Hepatic stellate cell (primary cell): ENCODE measurements at regions not wholly inside any gene's neighbourhood (a gene's known extent, or its start where the extent isn't known, plus 50 kb on each side); places are given as distances from the start of the nearest gene placed in this dataset.
A peak's percentile ranks its signal among the peaks of the same experiment; 100 is the strongest.

Experiments
- DNase-seq: peaks from one replicate; pipeline ENCODE4 v3.0.0; 2011; ENCODE audit warnings: low spot score

- DNase-seq: peak; percentile 46
Observed at GRCh38 chr13:80131204-80131603, 209.7 kb downstream of the SPRY2 start.

DNA sequence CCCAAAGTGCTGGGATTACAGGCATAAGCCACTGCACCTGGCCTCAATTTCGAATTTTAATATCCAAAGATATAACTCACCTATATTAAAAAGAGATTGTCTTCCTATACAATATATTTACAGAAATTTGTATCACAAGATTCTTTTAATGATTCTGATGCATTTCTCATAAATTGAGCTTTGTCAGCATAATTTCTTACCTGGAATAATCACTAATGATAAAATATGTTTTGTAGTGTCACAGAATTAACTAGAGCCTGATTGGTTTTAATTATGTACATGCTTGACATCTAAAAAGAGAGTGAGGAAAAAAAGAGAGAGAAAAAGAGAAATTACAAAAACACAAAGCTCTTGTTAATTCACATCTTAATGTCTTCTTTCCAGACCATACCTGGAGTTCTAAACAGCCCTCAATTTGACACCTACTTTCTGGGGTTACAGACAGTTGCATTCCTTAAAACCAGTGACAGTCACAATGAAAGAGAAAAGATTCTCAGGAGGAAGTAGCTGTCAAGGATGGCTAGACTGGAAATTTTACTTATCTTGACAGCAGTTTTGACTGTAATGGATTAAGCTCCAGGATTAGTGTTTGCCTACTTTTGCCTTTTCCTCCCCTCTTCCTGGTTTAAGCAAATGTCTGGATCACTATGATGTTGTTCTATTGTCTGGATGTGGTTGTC is 214.4 kb downstream of the SPRY2 start:
- DNase-seq: no peak

DNA sequence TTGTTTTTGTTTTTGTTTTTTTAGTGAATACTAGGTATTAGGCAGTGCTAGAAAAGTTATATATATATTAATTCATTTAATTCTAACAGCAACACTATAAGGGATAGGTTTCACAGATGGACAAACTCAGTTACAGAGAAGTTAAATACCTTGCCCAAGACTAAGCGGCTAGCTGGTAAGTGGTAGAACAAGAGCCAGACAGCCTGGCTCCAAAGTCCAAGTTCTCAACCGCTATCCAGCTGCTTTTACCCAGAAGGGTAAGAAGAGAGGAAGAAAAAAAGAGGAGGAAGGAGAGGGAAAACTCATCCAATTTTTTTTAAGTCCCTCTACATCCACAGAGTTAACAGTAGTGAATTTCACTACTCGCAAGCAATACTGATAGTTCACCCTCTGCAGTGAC is 217.0 kb downstream of the SPRY2 start:
- no peak for DNase-seq

DNA sequence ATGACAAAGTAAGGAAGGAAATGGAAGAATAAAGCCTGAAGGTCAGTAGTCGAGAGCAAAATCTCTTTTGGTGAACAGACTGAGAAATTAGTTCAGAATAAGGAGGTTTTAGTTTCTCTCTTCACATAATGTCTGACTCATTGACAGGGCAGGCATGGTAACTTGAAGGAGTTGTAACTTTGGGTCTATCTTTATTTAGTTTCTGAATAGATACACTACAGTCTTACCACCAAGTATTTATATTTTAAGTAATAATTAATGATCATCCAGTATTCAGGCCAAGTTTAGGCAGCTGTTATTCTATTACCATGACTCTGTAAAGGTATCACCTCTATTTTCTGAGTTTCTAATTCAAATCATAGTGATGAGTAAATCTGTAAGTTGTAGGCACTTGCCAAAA is 219.9 kb downstream of the SPRY2 start:
- no peak for DNase-seq

DNA sequence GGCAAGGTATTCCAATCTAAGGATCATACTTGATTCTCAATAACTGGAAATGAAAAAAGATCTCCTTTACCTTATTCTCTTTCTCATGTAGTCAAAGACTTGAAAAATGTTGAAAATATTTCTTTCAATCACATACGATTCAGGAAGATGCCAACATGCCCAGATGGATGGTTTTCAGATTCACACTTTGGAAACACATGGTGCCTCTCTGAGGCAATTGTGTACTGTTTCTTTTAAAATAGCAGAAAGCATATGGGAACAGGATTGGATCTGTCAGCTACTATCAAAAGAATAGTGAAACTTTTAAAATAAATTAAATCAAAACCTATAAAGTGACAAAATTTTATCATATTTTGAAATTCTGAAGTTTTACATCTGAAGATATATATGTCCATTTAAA is 222.4 kb downstream of the SPRY2 start:
- no peak for DNase-seq

DNA sequence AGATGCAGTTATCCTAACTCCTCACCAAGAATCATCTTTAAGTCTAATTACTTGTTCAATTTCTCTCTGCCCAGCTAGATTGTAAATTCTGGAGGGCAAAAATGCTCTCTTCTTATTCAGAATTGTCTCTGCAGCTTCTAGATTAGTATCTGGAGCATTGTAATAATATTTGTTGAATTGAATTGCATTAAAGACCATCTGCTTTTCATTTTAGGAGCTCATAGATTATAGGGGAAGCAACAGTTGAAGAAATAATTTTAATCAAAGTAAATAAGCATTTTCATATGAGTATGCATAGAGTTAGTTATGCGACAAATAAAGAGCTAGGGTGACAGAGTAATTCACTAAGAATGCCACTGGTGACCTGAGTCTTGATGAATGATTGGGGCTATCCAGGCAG is 222.8 kb downstream of the SPRY2 start:
- DNase-seq: no peak

- DNase-seq: no peak
Observed at GRCh38 chr13:80117515-80117914, 223.4 kb downstream of the SPRY2 start.

DNA sequence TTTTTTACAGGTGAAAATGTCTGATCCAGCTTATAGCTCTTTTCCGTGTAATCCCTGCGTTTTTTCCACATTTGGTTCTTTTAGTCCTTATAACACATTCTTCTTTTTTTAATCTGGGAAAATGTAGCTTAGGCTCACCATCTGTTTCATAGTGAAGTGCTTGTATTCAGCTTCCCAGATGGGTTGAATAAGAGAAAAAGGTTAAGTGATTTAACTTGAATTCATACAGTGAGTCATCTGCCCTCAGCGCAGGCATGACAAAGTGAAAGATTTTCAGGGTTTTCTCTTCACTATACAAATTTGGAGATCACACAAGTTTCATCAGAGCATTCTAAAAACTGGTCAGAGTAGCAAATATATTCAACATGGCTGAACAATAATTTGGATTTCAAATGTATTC is 224.8 kb downstream of the SPRY2 start:
- no peak for DNase-seq

DNA sequence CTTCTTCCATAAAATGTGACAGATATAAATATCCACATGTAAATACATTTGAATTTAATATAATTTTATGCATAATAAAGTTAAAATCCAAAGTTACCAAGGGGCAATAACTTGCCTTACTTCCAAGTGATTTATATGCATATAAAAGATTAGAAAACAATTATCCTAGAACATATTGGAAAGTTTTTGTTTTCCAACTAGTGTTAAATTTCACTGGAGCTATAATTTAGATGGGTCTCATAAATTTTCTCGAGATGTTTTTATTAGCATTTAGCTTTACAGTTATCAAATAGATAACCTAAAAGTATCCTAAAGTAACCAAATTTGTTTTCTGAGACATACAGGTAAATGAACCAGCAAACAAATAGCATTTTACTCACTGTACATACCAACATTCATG is 225.3 kb downstream of the SPRY2 start:
- no peak for DNase-seq

GRCh38 chr13:80113714-80114454 is 227.0 kb downstream of the SPRY2 start:
- no peak for DNase-seq

DNA sequence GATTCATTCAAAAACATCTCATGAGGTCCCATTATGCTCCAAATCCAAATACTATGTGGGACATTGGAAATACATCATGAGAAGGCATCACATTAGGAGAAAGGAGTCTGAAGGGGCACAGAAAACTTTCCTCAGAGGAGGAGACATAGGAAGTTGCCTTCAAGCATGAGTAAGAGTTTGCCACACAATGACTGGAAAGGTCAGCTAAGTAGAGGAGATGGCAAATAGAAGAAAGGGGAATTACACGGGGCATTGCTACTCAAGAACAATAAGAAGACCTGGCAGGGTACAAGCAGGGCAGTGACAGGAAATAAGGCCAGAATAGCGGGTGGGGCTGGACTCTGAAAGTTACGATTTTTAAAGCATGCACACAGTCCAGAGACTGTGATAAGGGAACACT is 231.6 kb downstream of the SPRY2 start:
- no peak for DNase-seq

DNA sequence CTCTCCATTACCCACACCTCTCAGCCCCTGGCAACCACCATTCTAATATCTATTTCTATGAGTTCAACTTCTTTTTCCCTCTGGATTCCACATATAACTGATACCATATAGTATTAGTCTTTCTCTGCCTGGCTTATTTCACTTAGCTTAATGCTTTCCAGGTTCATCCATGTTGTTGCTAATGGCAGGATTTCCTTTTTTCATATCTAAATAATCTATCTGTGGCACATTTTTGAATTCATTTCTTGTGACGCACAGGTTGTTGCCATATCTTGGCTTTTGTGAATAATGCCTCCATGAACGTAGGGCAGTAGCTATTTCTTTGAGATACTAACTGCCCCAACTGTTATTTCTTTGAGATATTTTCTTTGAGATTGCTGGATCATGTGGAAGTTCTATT is 235.6 kb downstream of the SPRY2 start:
- no peak for DNase-seq

GRCh38 chr13:80101040-80101439 is 239.9 kb downstream of the SPRY2 start:
- no peak for DNase-seq

GRCh38 chr13:80100636-80101035 is 240.3 kb downstream of the SPRY2 start:
- peak; percentile 33 for DNase-seq

GRCh38 chr13:80097561-80097960 is 243.4 kb downstream of the SPRY2 start:
- DNase-seq: no peak

- no peak for DNase-seq
Observed at GRCh38 chr13:80096383-80096782, 244.5 kb downstream of the SPRY2 start.

- no peak for DNase-seq
Observed at GRCh38 chr13:80094526-80094925, 246.4 kb downstream of the SPRY2 start.

DNA sequence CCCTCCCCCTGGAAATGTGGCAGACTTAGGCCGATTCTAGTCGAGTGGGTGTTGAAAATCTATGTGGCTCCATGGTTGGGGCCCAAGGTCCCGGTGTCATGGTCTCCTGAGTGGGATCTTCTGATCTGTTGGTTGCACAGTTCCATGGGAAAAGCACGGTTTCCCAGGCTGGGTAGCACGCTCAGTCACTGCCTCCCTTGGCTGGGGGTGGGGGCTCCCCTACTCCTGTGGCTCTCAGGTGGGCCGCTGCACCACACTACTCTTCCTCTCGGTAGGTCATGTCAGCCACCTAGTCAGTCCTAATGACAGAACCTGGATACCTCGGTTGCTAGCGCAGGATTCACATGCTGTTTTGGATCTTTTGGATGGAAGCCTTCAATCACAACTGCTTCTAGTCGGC is 247.0 kb downstream of the SPRY2 start:
- DNase-seq: no peak

GRCh38 chr13:80086304-80086721 is 254.6 kb downstream of the SPRY2 start:
- no peak for DNase-seq

DNA sequence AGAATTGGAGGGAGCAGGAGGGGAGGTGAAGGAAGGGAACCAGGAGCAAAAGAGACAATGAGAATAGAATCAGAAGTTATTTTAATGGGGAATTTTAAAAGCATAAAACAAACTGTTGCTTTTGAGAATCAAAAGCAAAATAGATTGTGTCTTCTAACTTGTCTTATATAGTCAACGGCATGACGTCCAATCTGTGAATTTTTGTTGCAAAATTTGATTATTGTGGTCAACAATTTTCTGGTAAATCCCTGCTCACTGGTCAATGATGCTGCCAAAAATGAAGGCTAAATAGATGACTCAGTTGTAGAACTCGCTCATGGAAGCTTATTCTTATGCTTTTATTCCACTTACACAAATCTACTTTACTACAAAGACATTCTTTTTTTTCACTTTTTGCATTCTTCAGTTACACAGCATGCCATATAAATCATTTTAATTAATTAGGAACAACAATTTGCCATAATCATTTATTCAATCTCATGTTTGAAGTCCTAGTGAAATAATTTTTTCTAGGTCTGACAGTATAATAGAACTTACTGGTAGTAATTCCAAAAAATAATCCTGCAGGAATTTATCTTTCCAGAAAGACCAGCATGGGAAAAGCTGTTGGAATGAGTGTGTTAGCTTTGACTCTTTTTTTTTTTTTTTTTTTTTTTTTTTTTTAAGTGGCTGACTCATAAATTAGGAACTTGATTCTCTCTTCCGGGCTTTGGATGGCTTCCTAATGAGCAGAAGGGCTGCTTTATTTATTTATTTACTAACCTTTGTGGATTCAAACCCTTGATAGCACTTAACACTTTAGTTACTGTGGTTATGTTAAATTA is 256.9 kb downstream of the SPRY2 start:
- DNase-seq: peak; percentile 49

DNA sequence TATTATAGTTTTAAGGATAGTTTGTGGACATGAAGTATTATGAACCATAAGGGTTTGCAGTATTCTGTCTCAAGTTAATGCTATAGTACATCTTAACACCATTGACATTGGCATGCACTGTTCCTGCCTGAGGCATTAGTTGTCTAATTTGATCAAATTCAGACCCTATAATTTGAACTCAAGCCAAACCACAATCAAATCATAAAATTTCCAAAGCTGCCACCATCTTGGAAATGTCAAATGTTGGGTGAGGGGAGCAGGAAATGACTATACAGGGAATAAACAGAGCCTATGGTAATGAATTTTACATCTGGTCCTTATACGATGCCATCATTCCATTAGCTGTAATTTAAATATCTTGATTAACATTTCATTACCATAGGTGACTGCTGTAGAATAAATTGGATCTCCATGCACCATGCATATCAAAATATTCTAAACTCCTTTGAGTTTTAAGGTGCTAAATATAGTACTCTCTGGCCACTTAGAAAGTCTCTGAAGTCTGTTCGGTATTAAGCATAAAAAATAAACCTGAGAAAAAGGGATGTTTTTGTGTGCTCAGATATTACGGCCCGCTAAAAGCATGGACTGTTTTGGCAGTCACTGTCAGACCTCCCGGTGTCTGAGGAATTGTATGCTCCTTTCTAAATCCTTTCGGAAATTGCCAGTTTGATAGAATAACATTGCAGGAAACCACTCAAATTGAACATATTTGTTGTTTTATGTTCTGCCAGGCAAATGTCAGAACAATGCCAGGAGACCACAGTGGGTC is 257.7 kb downstream of the SPRY2 start:
- DNase-seq: peak; percentile 8

DNA sequence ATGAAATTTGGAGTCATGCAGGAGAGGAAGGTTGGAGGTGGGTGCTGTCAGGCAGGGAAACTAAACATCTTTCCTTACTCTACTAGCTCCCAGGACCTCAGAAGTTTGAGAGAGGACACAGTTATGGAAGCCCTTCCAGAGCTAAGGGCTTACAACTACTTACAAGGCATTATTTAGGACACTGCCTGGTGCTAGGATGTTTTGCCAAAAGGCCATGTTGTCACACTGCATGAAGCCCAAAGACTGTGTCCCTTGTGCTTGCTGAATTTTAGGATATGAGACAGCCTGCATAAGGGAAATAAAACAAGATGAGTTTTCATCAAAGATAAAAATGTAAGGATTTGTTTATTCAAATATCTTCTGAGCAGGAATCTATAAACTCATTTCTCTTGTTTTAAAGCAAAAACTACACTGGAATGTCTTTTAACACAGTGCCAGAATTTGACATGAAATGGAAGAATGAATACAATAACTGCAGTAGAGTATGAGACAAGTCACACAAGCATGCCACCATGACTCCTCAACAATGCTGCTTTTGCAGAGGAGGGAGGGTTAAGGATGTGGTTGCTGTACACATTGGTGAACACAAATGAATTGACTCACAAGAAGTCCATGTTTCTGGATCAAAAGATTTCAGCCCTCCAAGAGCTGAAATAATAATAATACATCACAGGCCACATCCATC is 258.4 kb downstream of the SPRY2 start:
- peak; percentile 14 for DNase-seq
